ENCODE measurements at regions not wholly inside any gene's neighbourhood (a gene's known extent, or its start where the extent isn't known, plus 50 kb on each side); places are given as distances from the start of the nearest gene placed in this dataset.

DNA sequence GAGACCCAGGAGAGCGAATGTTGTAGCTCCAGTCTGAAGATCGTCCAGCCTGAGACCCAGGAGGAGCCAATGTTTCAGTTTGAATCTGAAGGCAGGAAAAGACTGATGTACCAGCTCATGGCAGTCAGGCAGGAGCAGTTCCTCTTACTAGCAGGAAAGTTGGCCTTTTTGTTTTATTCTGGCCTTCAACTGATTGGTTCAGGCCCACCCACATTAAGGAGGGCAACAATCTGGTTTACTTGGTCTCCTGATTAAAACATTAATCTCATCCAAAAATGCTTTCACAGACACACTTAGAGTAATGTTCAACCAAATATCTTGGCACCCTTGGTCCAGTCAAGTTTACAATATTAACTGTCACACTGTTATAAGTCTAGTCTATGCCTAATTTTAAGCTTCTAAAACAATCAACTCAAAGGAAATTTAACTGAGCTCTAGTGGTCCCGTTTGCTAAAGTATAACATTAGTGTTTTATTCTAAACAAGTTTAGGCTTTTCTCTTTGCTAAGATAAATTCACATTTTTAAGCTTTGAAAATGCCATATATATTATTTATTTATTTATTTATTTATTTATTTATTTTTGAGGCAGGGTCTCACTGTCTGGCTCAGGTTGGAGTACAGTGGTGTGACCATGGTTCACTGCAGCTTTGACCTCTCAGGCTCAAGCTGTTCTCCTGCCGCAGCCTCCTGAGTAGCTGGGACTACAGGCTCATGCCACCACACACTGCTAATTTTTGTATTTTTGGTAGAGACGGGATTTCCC is 275.5 kb upstream of the SLC35B3 start:
- DNase-seq, result no peak
- Histone ChIP-seq H3K27me3 (no peaks in the 10 kb centered on the region), H3K27ac (no peak overlapping the region), H3K4me1 (no peaks in the 10 kb centered on the region), H3K4me3 (no peak overlapping the region), H3K36me3 (no peaks in the 10 kb centered on the region), H3K9me3 (no peaks in the 10 kb centered on the region)
- no peak for ATAC-seq
- no peak for TF ChIP-seq CTCF (IDR thresholded peaks at IDR 0.05)
- intact Hi-C loops (cut with DNase I), result no loop called here

GRCh38 chr6:8707956-8708772 is 272.8 kb upstream of the SLC35B3 start:
- TF ChIP-seq CTCF (IDR thresholded peaks at IDR 0.05), result peak; percentile 43
- no peaks in the 10 kb centered on the region for H3K36me3 ChIP-seq
- ATAC-seq, result peak; percentile 89
- H3K4me3 ChIP-seq, result peak overlapping the region; percentile 17
- no peaks in the 10 kb centered on the region for H3K4me1 ChIP-seq
- no peak overlapping the region for H3K27ac ChIP-seq
- H3K27me3 ChIP-seq, result no peaks in the 10 kb centered on the region
- no peaks in the 10 kb centered on the region for H3K9me3 ChIP-seq
- intact Hi-C loops (cut with DNase I), result no loop called here
- peak; percentile 59 for DNase-seq

DNA sequence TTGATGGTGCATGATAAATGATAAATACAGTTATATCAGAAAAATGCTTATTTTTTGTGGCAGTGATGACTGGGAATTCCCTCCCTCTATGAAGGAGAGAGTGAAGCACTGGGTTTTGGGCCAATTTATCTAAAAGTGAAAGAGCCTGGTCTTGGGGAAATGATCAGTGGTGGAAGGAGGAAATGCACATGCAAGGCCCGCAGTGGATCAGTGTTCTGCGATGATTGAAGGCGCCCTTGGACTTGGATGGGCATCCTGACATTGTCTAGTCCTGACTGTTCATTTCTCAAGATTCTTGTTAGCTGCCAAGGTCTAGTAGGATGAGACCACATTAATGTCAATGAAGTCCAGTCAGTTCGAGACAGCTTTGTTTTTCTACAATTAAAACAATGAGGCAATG is 272.0 kb upstream of the SLC35B3 start:
- no peaks in the 10 kb centered on the region for H3K27me3 ChIP-seq
- no peaks in the 10 kb centered on the region for H3K9me3 ChIP-seq
- H3K27ac ChIP-seq, result no peak overlapping the region
- H3K4me3 ChIP-seq, result no peak overlapping the region
- TF ChIP-seq CTCF (IDR thresholded peaks at IDR 0.05), result no peak
- ATAC-seq (no peak), DNase-seq (no peak)
- no peaks in the 10 kb centered on the region for H3K4me1 ChIP-seq
- no peaks in the 10 kb centered on the region for H3K36me3 ChIP-seq
- intact Hi-C loops (cut with DNase I), result no loop called here

DNA sequence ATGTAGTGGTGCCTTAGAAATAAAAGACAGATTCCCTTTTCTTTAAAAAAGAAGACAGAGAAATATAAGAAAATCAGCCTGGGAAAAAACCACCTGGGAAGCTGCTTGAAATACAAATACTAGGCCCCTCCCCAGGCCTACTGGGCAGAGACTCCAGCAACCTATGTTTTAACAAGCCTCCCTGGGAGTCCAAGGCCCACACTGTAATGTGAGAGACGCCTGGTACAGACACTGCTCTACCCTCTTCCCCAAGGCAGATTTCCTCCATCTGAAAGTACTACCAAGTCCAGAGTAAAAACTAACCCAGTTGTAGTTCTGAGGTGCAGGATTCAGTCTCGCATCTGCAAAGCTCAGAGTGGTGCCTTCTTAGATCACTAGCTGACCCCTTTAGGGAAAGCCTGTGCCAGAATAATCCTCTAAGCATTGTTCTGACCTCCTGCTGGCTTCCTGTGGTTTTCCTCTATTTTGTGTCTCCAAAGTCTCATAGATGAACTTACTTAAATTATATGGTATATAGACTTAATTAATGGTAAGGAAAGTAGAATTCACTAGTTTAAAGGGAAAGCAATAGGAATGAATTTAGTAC is 270.2 kb upstream of the SLC35B3 start:
- H3K9me3 ChIP-seq, result no peaks in the 10 kb centered on the region
- H3K27ac ChIP-seq, result no peak overlapping the region
- no peak for DNase-seq
- H3K4me1 ChIP-seq, result no peaks in the 10 kb centered on the region
- no peaks in the 10 kb centered on the region for H3K27me3 ChIP-seq
- no peaks in the 10 kb centered on the region for H3K36me3 ChIP-seq
- ATAC-seq, result no peak
- TF ChIP-seq CTCF (IDR thresholded peaks at IDR 0.05), result no peak
- intact Hi-C loops (cut with DNase I), result no loop called here
- H3K4me3 ChIP-seq, result no peak overlapping the region

DNA sequence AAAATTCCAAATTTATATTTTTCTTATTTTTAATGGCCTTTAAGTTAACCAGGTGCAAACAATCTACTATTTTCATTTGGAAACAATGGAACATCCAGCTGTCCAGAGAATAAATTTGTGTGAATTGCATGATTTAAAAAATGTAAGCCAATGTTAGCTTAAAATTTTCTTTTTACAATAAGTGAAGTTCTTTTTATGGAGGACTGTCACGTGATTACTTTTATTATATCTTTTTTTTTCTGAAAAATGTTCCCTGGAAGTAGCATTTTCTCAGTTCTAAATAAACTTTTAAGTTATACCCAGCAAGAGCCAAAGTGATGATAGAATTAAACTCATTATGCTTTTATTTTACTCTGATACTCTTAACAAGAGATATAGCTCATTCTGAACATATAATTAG is 267.7 kb upstream of the SLC35B3 start:
- DNase-seq (no peak), ATAC-seq (no peak)
- no peaks in the 10 kb centered on the region for H3K27me3 ChIP-seq
- H3K36me3 ChIP-seq, result no peaks in the 10 kb centered on the region
- H3K4me1 ChIP-seq, result no peaks in the 10 kb centered on the region
- intact Hi-C loops (cut with DNase I), result no loop called here
- H3K9me3 ChIP-seq, result no peaks in the 10 kb centered on the region
- H3K4me3 ChIP-seq, result no peak overlapping the region
- no peak for TF ChIP-seq CTCF (IDR thresholded peaks at IDR 0.05)
- H3K27ac ChIP-seq, result no peak overlapping the region

Measured in upper lobe of right lung (tissue), 1 donor.